K562 (cell line): ENCODE measurements at regions not wholly inside any gene's neighbourhood (a gene's known extent, or its start where the extent isn't known, plus 50 kb on each side); places are given as distances from the start of the nearest gene placed in this dataset.

Experiments used
- CCAR2 ChIP-seq: fragments of 200-400 bp; formaldehyde crosslinking; IDR thresholded peaks from 2 replicates; pipeline ENCODE4 v1.6.1; 2017; ENCODE audit warnings: mild to moderate bottlenecking, low read depth, low read length
- ETV6 ChIP-seq, 3 experiments: fragments of 150-350 bp in 1 of 3; sonication (generic) in 1 of 3; formaldehyde crosslinking in 1 of 3; IDR thresholded peaks; 2 replicates each; pipeline versions ENCODE4 v1.6.1 to v1.8.0; 2014 to 2022; ENCODE audit warnings: borderline replicate concordance in 2 of 3, low read depth in 2 of 3, antibody characterized with exemption in 1 of 3, low read length in 1 of 3, mild to moderate bottlenecking in 1 of 3, missing genetic modification reagents in 1 of 3
- IRF2 ChIP-seq: sonication (generic); formaldehyde crosslinking; IDR thresholded peaks from 2 replicates; pipeline ENCODE4 v1.8.1; 2022; ENCODE audit warnings: mild to moderate bottlenecking, missing genetic modification reagents
- L3MBTL2 ChIP-seq: fragments of 450-650 bp; IDR thresholded peaks from 2 replicates; pipeline ENCODE4 v1.6.1; 2016; ENCODE audit warnings: mild to moderate bottlenecking, moderate library complexity
- LEF1 ChIP-seq: fragments of 450-650 bp; IDR thresholded peaks from 2 replicates; pipeline ENCODE4 v1.6.1; 2016; ENCODE audit warnings: mild to moderate bottlenecking
- MEF2A ChIP-seq: IDR thresholded peaks from 2 replicates; pipeline ENCODE4 v1.6.1; 2011; ENCODE audit warnings: low read depth, mild to moderate bottlenecking, low read length, moderate library complexity; ENCODE audit not compliant: control insufficient read depth
- MEF2D ChIP-seq: conservative IDR thresholded peaks from 2 replicates; pipeline ENCODE4 v1.6.1; 2016; ENCODE audit warnings: low read depth, missing genetic modification characterization, missing compliant biosample characterization
- PCBP1 ChIP-seq: fragments of 200-400 bp; formaldehyde crosslinking; IDR thresholded peaks from 2 replicates; pipeline ENCODE4 v1.6.1; 2018; ENCODE audit warnings: mild to moderate bottlenecking, low read depth, low read length; ENCODE audit not compliant: poor library complexity, severe bottlenecking
- RBM34 ChIP-seq: fragments of 200-400 bp; formaldehyde crosslinking; IDR thresholded peaks from 2 replicates; pipeline ENCODE4 v1.6.1; 2018; ENCODE audit warnings: low read length, borderline replicate concordance; ENCODE audit not compliant: insufficient read depth
- RBM39 ChIP-seq: fragments of 200-400 bp; formaldehyde crosslinking; optimal IDR thresholded peaks from 2 replicates; pipeline ENCODE3; 2018; ENCODE audit warnings: low read depth, low read length
- ZNF217 ChIP-seq: sonication (generic); formaldehyde crosslinking; IDR thresholded peaks from 2 replicates; pipeline ENCODE4 v1.8.0; 2022; ENCODE audit warnings: mild to moderate bottlenecking, missing genetic modification reagents
- ZNF644 ChIP-seq: fragments of 200-800 bp; sonication (Bioruptor generic); IDR thresholded peaks from 2 replicates; pipeline ENCODE4 v1.6.1; 2016; ENCODE audit warnings: low read depth, missing genetic modification characterization, missing compliant biosample characterization
- TF ChIP-seq, protein P1 (sequence below): fragments of 450-650 bp; formaldehyde crosslinking; IDR thresholded peaks from 2 replicates; pipeline ENCODE4 v1.4.0; 2020; ENCODE audit warnings: mild to moderate bottlenecking
- TF ChIP-seq, protein P2 (sequence below): sonication (generic); formaldehyde crosslinking; IDR thresholded peaks from 2 replicates; pipeline ENCODE4 v1.8.0; 2023; ENCODE audit warnings: missing genetic modification reagents, mild to moderate bottlenecking, borderline replicate concordance
- TF ChIP-seq, protein P3 (sequence below): fragments of 250-450 bp; sonication (Bioruptor Pico); IDR thresholded peaks from 2 replicates; pipeline ENCODE4 v1.9.0; 2021; ENCODE audit warnings: mild to moderate bottlenecking
- TF ChIP-seq, protein P4 (sequence below): IDR thresholded peaks from 2 replicates; pipeline ENCODE4 v1.6.1; 2016; ENCODE audit warnings: missing genetic modification characterization, missing compliant biosample characterization
- TF ChIP-seq, protein P5 (sequence below), 2 experiments: fragments of 200-800 bp in 1 of 2; sonication (Bioruptor generic) in 1 of 2; sonication (generic) in 1 of 2; formaldehyde crosslinking in 1 of 2; IDR thresholded peaks in 1 of 2; conservative IDR thresholded peaks in 1 of 2; 2 replicates each; pipeline versions ENCODE4 v1.5.0 to v1.6.1; 2016 to 2020; ENCODE audit warnings: missing compliant biosample characterization in 1 of 2, missing genetic modification characterization in 1 of 2, missing genetic modification reagents in 1 of 2

DNA sequence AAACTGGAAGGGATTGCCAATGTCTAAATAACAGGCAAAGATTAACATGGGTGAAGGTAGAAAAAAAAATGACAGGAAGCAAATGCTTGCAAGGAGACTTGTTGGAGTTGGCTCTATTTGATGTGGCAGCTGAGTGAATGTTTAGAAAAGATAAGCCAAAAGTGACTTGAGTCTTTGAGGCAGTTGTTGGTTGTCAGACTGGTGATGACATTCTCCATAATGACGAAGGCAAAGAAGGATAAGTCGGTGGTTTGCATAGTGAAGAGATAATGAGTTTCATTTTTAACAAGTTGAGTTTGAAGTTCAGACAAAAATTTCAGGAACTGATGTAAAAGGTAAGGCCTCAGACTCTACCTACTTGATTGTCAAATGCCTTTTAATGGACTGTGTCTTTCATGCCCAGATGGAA, 704.1 kb upstream of the SGO1 start (continued):
- TF ChIP-seq RBM34 (no peak), LEF1 (peak; percentile 94), MEF2D (tag) (no peak), RBM39 (no peak), PCBP1 (no peak), CCAR2 (no peak), ZNF217 (no peak), L3MBTL2 (peak; percentile 63; the same call in 1 of the 2 replicates), MEF2A (peak; percentile 22; the same call in 1 of the 2 replicates), ETV6 (IDR thresholded peaks at IDR 0.05; ENCODE audit: borderline replicate concordance in 1 of 2, low read depth in 2 of 2, low read length in 1 of 2) (no peak), ETV6 (CRISPR knock-in tag; IDR thresholded peaks at IDR 0.05; ENCODE audit: borderline replicate concordance) (no peak), ZNF644 (no peak), IRF2 (CRISPR knock-in tag) (no peak)
- TF ChIP-seq, protein P1, sequence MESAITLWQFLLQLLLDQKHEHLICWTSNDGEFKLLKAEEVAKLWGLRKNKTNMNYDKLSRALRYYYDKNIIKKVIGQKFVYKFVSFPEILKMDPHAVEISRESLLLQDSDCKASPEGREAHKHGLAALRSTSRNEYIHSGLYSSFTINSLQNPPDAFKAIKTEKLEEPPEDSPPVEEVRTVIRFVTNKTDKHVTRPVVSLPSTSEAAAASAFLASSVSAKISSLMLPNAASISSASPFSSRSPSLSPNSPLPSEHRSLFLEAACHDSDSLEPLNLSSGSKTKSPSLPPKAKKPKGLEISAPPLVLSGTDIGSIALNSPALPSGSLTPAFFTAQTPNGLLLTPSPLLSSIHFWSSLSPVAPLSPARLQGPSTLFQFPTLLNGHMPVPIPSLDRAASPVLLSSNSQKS = no peak
- TF ChIP-seq, protein P2, sequence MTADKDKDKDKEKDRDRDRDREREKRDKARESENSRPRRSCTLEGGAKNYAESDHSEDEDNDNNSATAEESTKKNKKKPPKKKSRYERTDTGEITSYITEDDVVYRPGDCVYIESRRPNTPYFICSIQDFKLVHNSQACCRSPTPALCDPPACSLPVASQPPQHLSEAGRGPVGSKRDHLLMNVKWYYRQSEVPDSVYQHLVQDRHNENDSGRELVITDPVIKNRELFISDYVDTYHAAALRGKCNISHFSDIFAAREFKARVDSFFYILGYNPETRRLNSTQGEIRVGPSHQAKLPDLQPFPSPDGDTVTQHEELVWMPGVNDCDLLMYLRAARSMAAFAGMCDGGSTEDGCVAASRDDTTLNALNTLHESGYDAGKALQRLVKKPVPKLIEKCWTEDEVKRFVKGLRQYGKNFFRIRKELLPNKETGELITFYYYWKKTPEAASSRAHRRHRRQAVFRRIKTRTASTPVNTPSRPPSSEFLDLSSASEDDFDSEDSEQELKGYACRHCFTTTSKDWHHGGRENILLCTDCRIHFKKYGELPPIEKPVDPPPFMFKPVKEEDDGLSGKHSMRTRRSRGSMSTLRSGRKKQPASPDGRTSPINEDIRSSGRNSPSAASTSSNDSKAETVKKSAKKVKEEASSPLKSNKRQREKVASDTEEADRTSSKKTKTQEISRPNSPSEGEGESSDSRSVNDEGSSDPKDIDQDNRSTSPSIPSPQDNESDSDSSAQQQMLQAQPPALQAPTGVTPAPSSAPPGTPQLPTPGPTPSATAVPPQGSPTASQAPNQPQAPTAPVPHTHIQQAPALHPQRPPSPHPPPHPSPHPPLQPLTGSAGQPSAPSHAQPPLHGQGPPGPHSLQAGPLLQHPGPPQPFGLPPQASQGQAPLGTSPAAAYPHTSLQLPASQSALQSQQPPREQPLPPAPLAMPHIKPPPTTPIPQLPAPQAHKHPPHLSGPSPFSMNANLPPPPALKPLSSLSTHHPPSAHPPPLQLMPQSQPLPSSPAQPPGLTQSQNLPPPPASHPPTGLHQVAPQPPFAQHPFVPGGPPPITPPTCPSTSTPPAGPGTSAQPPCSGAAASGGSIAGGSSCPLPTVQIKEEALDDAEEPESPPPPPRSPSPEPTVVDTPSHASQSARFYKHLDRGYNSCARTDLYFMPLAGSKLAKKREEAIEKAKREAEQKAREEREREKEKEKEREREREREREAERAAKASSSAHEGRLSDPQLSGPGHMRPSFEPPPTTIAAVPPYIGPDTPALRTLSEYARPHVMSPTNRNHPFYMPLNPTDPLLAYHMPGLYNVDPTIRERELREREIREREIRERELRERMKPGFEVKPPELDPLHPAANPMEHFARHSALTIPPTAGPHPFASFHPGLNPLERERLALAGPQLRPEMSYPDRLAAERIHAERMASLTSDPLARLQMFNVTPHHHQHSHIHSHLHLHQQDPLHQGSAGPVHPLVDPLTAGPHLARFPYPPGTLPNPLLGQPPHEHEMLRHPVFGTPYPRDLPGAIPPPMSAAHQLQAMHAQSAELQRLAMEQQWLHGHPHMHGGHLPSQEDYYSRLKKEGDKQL (CRISPR knock-in tag) = no peak
- TF ChIP-seq, protein P3, sequence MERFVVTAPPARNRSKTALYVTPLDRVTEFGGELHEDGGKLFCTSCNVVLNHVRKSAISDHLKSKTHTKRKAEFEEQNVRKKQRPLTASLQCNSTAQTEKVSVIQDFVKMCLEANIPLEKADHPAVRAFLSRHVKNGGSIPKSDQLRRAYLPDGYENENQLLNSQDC (CRISPR knock-in tag) = no peak
- TF ChIP-seq, protein P4, sequence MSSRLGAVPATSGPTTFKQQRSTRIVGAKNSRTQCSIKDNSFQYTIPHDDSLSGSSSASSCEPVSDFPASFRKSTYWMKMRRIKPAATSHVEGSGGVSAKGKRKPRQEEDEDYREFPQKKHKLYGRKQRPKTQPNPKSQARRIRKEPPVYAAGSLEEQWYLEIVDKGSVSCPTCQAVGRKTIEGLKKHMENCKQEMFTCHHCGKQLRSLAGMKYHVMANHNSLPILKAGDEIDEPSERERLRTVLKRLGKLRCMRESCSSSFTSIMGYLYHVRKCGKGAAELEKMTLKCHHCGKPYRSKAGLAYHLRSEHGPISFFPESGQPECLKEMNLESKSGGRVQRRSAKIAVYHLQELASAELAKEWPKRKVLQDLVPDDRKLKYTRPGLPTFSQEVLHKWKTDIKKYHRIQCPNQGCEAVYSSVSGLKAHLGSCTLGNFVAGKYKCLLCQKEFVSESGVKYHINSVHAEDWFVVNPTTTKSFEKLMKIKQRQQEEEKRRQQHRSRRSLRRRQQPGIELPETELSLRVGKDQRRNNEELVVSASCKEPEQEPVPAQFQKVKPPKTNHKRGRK (tag) = no peak
- TF ChIP-seq, protein P5, sequence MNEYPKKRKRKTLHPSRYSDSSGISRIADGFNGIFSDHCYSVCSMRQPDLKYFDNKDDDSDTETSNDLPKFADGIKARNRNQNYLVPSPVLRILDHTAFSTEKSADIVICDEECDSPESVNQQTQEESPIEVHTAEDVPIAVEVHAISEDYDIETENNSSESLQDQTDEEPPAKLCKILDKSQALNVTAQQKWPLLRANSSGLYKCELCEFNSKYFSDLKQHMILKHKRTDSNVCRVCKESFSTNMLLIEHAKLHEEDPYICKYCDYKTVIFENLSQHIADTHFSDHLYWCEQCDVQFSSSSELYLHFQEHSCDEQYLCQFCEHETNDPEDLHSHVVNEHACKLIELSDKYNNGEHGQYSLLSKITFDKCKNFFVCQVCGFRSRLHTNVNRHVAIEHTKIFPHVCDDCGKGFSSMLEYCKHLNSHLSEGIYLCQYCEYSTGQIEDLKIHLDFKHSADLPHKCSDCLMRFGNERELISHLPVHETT (CRISPR knock-in tag; conservative IDR thresholded peaks at IDR 0.05 in 1 of 2, IDR thresholded peaks at IDR 0.05 in 1 of 2) = no peak
